Right lobe of liver (tissue), 6 donors: ENCODE measurements at regions not wholly inside any gene's neighbourhood (a gene's known extent, or its start where the extent isn't known, plus 50 kb on each side); places are given as distances from the start of the nearest gene placed in this dataset.

ENCODE experiments used
- ATAC-seq, 4 donors: fragments of 200-7000 bp; cut with Tn5 transposase; one replicate each; pipeline ENCODE4 v1.9.1; 2020; ENCODE audit warnings: mild to moderate bottlenecking in 4 of 4, moderate library complexity in 4 of 4
- DNase-seq, 3 donors: peaks; one replicate each; pipeline ENCODE4 v3.0.0-alpha.2; 2020
- H3K27ac ChIP-seq, 3 donors: fragments of 200-600 bp; one replicate each; pipeline ENCODE4 v1.8.0; 2022
- H3K27me3 ChIP-seq, 2 donors: fragments of 200-600 bp; one replicate each; pipeline ENCODE4 v1.8.0; 2022
- H3K36me3 ChIP-seq, 4 donors: fragments of 200-600 bp; sonication (generic) in 1 of 4; one replicate each; pipeline versions ENCODE4 v1.5.1 to v1.8.0; 2017 to 2022; ENCODE audit warnings: control low read depth in 1 of 4
- H3K4me1 ChIP-seq, 4 donors: fragments of 200-600 bp; sonication (generic) in 1 of 4; one replicate each; pipeline versions ENCODE4 v1.5.1 to v1.8.0; 2017 to 2022; ENCODE audit warnings: control low read depth in 1 of 4
- H3K4me3 ChIP-seq, 3 donors: fragments of 200-600 bp; one replicate each; pipeline ENCODE4 v1.8.0; 2022
- H3K9me3 ChIP-seq, 4 donors: fragments of 200-600 bp; sonication (generic) in 1 of 4; one replicate each; pipeline versions ENCODE4 v1.5.1 to v1.8.0; 2017 to 2022; ENCODE audit warnings: control low read depth in 1 of 4
- POLR2A ChIP-seq: fragments of 450-650 bp; IDR thresholded peaks from one replicate; pipeline ENCODE4 v1.6.1; 2017; ENCODE audit warnings: antibody characterized with exemption, mild to moderate bottlenecking
- WGBS: methylation state at CpG from one replicate; pipeline ENCODE4 v1.1.6; 2018; ENCODE audit warnings: low coverage, low lambda C conversion rate; ENCODE audit not compliant: insufficient coverage; ENCODE audit errors: missing lambda C conversion rate; 5-methylcytosine and 5-hydroxymethylcytosine counted together
- intact Hi-C, 2 donors: fragments of 100-400 bp; cut with DNase I; formaldehyde crosslinking; loops; one replicate each; pipeline versions ENCODE4 v1.11.2 to v1.14.1; 2022
- TF ChIP-seq, protein P1 (sequence below), 4 donors: fragments of 200-600 bp in 3 of 4; fragments of 450-650 bp in 1 of 4; IDR thresholded peaks; one replicate each; pipeline versions ENCODE4 v1.5.1 to v1.8.0; 2016 to 2022; ENCODE audit warnings: antibody characterized with exemption in 4 of 4, mild to moderate bottlenecking in 2 of 4
- donor health status: DM: no; HTN: yes; CAD: no.
- donor health status: DM: no; HTN: no; CAD: no.
- donor health status: DM: no; HTN: no; CAD: no.
- donor health status: DM: no; HTN: yes; CAD: no.
- donor health status: DM: no; HTN: yes; CAD: no.

DNA sequence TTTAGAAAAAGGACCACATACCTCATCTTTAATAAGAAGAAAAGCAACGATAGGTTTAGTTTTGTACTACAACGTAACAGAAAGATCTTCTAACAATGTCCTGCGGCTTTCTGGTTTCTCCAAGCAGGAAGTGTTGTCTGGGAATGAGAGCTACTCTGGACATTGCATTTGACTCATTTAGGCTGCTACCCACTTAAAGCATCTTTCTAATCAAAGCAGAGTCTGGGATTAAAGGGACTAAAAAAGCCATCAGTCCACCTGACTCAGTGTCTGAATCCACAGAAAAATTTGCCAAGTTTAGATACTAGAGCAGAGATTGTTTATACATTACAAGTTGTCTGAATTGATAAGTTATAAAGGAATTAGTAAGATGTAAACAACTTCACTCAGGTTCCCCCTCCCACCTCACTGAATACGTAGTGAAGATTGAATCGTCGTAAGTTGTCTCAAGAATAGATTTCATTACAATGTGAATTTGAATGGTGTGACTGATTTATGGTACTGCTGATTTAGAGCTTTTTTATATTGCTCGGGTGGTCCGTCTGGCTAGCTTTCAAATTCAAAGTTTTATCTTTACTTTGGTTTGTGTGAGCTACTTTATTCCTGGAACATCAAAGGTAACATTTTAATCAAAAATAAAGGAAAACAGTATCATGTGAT is 70.2 kb upstream of the SMIM21 start:
- DNase-seq (no peak), ATAC-seq (no peak)
- Histone ChIP-seq H3K4me3 (no peak overlapping the region), H3K36me3 (no peaks in the 10 kb centered on the region), H3K27ac (no peak overlapping the region), H3K4me1 (no peaks in the 10 kb centered on the region), H3K9me3 (no peaks in the 10 kb centered on the region), H3K27me3 (no peaks in the 10 kb centered on the region)
- 33% methylated on average over 8 of the region's 8 CpGs for WGBS
- intact Hi-C loops = no loop called here
- TF ChIP-seq, protein P1, sequence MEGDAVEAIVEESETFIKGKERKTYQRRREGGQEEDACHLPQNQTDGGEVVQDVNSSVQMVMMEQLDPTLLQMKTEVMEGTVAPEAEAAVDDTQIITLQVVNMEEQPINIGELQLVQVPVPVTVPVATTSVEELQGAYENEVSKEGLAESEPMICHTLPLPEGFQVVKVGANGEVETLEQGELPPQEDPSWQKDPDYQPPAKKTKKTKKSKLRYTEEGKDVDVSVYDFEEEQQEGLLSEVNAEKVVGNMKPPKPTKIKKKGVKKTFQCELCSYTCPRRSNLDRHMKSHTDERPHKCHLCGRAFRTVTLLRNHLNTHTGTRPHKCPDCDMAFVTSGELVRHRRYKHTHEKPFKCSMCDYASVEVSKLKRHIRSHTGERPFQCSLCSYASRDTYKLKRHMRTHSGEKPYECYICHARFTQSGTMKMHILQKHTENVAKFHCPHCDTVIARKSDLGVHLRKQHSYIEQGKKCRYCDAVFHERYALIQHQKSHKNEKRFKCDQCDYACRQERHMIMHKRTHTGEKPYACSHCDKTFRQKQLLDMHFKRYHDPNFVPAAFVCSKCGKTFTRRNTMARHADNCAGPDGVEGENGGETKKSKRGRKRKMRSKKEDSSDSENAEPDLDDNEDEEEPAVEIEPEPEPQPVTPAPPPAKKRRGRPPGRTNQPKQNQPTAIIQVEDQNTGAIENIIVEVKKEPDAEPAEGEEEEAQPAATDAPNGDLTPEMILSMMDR (IDR thresholded peaks at IDR 0.05) = no peak
- no peak for TF ChIP-seq POLR2A

DNA sequence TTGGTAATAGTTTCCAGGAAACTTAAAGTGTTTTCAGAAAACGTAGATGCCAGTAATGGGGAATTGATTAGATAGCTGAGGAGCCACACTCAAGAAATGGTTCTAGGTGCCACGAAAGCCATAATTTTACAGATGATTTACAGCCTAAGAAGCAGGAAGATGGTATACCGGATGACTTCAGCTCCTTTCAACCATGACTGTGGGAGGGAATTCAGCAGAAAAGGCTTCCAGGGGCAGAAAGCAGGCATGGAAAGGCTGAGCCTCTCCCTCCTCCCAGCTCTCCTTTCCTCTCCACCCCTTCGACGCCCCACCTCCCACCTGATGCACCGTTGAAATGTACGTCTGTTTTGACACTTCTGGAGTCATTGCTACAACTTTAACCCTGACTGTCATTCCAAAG is 68.6 kb upstream of the SMIM21 start:
- DNase-seq (no peak), ATAC-seq (no peak)
- WGBS = 42% methylated on average over 7 of the region's 7 CpGs
- H3K27ac ChIP-seq = no peak overlapping the region
- H3K4me1 ChIP-seq = no peaks in the 10 kb centered on the region
- no peak overlapping the region for H3K4me3 ChIP-seq
- no peaks in the 10 kb centered on the region for H3K9me3 ChIP-seq
- intact Hi-C loops = no loop called here
- H3K36me3 ChIP-seq = no peaks in the 10 kb centered on the region
- no peaks in the 10 kb centered on the region for H3K27me3 ChIP-seq
- TF ChIP-seq POLR2A = no peak
- TF ChIP-seq, protein P1 (IDR thresholded peaks at IDR 0.05) = no peak

DNA sequence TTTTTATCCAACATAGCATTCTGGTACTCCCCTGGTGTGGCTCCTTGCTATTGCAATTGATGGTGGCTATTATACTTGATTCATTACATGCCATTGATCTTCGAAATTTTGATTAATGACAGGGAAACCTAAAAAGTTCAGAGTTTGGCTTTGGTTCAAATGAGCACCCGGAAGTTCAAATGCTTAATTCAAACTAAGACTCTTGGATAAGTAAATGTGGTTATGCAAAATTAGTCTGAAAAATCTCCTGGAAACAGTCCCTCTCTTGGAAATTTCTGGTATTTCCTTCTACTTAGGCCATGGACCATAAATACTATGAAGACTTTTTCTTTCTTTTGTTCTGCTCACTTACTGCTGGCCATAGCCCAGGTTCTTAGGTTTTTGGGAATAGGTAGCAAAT is 65.3 kb upstream of the SMIM21 start:
- DNase-seq (no peak), ATAC-seq (no peak)
- WGBS = 64% methylated on average over 2 of the region's 2 CpGs

DNA sequence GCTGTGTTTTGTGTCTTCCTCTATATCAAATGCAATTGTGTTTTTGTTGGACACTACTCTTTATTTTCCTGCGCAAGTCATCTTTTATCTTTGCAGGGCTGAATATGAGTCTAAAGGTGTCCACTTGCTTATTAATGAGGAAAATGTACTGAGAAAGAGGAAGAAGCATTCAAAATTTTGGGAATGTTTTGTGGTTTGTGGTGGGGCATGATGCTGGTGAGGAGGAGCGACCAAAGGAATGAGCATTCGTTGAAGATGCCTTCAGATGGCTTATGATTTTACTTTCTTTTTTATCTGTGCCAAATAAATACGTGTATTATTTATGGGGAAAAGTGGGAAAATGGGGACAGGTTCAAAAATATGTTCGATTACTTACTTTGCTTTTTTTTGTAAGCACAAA is 63.9 kb upstream of the SMIM21 start:
- no peak overlapping the region for H3K27ac ChIP-seq
- 53% methylated on average over 5 of the region's 5 CpGs for WGBS
- H3K4me3 ChIP-seq = no peak overlapping the region
- intact Hi-C loops = no loop called here
- no peaks in the 10 kb centered on the region for H3K36me3 ChIP-seq
- ATAC-seq = no peak
- H3K9me3 ChIP-seq = no peaks in the 10 kb centered on the region
- no peaks in the 10 kb centered on the region for H3K4me1 ChIP-seq
- no peaks in the 10 kb centered on the region for H3K27me3 ChIP-seq
- DNase-seq = no peak
- TF ChIP-seq, protein P1 (IDR thresholded peaks at IDR 0.05) = no peak
- no peak for TF ChIP-seq POLR2A

More for the DNA sequence above, 65.3 kb upstream of the SMIM21 start:
- Histone ChIP-seq H3K27ac (no peak overlapping the region), H3K4me1 (no peaks in the 10 kb centered on the region), H3K36me3 (no peaks in the 10 kb centered on the region), H3K27me3 (no peaks in the 10 kb centered on the region), H3K4me3 (no peak overlapping the region), H3K9me3 (no peaks in the 10 kb centered on the region)
- intact Hi-C loops = no loop called here
- no peak for TF ChIP-seq POLR2A
- TF ChIP-seq, protein P1 (IDR thresholded peaks at IDR 0.05) = no peak
